C4-2B (cell line): ENCODE measurements at regions not wholly inside any gene's neighbourhood (a gene's known extent, or its start where the extent isn't known, plus 50 kb on each side); places are given as distances from the start of the nearest gene placed in this dataset.

ENCODE experiments used
- H3K27ac ChIP-seq: fragments of 450-650 bp; 2 replicates; pipeline ENCODE4 v1.5.1; 2017
- ZFX ChIP-seq: fragments of 450-650 bp; IDR thresholded peaks from 2 replicates; pipeline ENCODE4 v1.6.1; 2017
- TF ChIP-seq, protein P1 (sequence below): fragments of 450-650 bp; conservative IDR thresholded peaks from 2 replicates; pipeline ENCODE4 v1.5.1; 2017; ENCODE audit warnings: mild to moderate bottlenecking

- no peak for TF ChIP-seq ZFX
- TF ChIP-seq, protein P1, sequence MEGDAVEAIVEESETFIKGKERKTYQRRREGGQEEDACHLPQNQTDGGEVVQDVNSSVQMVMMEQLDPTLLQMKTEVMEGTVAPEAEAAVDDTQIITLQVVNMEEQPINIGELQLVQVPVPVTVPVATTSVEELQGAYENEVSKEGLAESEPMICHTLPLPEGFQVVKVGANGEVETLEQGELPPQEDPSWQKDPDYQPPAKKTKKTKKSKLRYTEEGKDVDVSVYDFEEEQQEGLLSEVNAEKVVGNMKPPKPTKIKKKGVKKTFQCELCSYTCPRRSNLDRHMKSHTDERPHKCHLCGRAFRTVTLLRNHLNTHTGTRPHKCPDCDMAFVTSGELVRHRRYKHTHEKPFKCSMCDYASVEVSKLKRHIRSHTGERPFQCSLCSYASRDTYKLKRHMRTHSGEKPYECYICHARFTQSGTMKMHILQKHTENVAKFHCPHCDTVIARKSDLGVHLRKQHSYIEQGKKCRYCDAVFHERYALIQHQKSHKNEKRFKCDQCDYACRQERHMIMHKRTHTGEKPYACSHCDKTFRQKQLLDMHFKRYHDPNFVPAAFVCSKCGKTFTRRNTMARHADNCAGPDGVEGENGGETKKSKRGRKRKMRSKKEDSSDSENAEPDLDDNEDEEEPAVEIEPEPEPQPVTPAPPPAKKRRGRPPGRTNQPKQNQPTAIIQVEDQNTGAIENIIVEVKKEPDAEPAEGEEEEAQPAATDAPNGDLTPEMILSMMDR: no peak
- no peak overlapping the region for H3K27ac ChIP-seq
Observed at GRCh38 chr2:106581755-106582147, 94.6 kb downstream of the CD8B2 start.

GRCh38 chr2:106582148-106583143 is 95.3 kb downstream of the CD8B2 start:
- H3K27ac ChIP-seq: no peak overlapping the region

GRCh38 chr2:106584304-106584954 is 97.3 kb downstream of the CD8B2 start:
- H3K27ac ChIP-seq: no peak overlapping the region
- TF ChIP-seq ZFX: no peak

More at GRCh38 chr2:106582148-106583143, 95.3 kb downstream of the CD8B2 start:
- TF ChIP-seq, protein P1: peak; percentile 83
- TF ChIP-seq ZFX: no peak

DNA sequence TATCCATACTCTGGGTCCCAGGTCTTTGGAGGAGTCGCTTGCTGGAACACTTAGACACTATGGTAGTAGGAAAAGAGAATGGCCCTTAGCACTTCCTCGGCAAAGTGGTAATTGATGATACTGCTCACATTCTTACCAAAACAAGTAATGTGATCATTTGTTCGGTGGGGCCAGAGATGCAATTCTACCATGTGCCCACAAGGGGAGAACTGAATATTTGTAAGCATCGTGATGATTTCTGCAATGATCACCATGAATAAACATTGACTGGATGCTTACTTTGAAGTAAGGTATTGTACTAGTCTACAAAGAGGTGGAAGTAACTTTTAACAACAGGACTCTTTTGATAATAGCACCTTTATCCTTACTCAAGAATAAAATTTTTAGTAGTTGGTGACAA is 109.7 kb downstream of the CD8B2 start:
- no peak overlapping the region for H3K27ac ChIP-seq
- no peak for TF ChIP-seq ZFX
- TF ChIP-seq, protein P1: peak; percentile 51

- no peak for TF ChIP-seq ZFX
- TF ChIP-seq, protein P1: no peak
- H3K27ac ChIP-seq: no peak overlapping the region
Observed at GRCh38 chr2:106599540-106599939, 112.4 kb downstream of the CD8B2 start.

GRCh38 chr2:106602042-106602441 is 114.9 kb downstream of the CD8B2 start:
- TF ChIP-seq, protein P1: no peak
- no peak overlapping the region for H3K27ac ChIP-seq

DNA sequence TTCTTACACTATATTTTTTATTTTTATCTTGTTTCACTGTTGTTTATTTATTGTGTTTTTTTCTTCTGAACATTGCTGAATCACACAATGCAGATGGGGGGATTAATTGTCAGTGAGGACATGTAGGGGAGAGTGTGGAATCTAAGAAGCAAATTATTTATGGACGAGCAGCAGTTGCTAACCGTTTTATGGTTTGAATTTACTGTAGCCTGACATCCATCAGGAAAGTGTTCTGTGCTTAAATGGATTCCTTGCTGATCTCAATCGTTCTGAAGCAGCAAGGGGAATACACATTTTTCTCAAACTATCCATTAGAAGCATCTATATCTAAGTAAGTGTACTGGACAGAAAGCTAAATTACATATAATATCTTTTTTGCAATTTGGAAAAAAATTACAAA is 119.5 kb downstream of the CD8B2 start:
- no peak overlapping the region for H3K27ac ChIP-seq
- TF ChIP-seq, protein P1: no peak
- TF ChIP-seq ZFX: no peak
